Esophagus squamous epithelium (tissue), 5 donors: ENCODE measurements at regions not wholly inside any gene's neighbourhood (a gene's known extent, or its start where the extent isn't known, plus 50 kb on each side); places are given as distances from the start of the nearest gene placed in this dataset.

Source experiments
- DNase-seq: peaks from one replicate; lab custom pipeline; 2025; lab: John Stamatoyannopoulos, UW
- H3K27ac ChIP-seq, 4 donors: fragments of 200-600 bp; sonication (generic); one replicate each; pipeline ENCODE4 v1.5.1; 2016 to 2019; ENCODE audit warnings: mild to moderate bottlenecking in 1 of 4
- H3K27me3 ChIP-seq, 4 donors: fragments of 200-600 bp; sonication (generic); 1 replicate in 3 of 4; 2 replicates in 1 of 4; pipeline versions ENCODE4 v1.5.1 to v1.6.0; 2017 to 2021; ENCODE audit warnings: antibody characterized with exemption in 1 of 4
- H3K36me3 ChIP-seq, 3 donors: fragments of 200-600 bp; sonication (generic); one replicate each; pipeline ENCODE4 v1.5.1; 2016 to 2019
- H3K4me1 ChIP-seq, 3 donors: fragments of 200-600 bp; sonication (generic); one replicate each; pipeline ENCODE4 v1.5.1; 2017 to 2019
- H3K4me3 ChIP-seq, 4 donors: fragments of 200-600 bp; sonication (generic); 1 replicate in 3 of 4; 2 replicates in 1 of 4; pipeline ENCODE4 v1.5.1; 2016 to 2019; ENCODE audit warnings: mild to moderate bottlenecking in 2 of 4, moderate library complexity in 1 of 4
- H3K9me3 ChIP-seq, 3 donors: fragments of 200-600 bp; sonication (generic); one replicate each; pipeline ENCODE4 v1.5.1; 2016 to 2019
- POLR2A ChIP-seq, 4 donors: fragments of 450-650 bp; IDR thresholded peaks; one replicate each; pipeline ENCODE4 v1.6.1; 2017; ENCODE audit warnings: antibody characterized with exemption in 4 of 4, mild to moderate bottlenecking in 4 of 4, moderate library complexity in 3 of 4
- WGBS, 2 donors: methylation state at CpG; one replicate each; pipeline ENCODE4 v1.1.5; 2018; 5-methylcytosine and 5-hydroxymethylcytosine counted together
- intact Hi-C: fragments of 100-400 bp; cut with DNase I; formaldehyde crosslinking; loops from one replicate; pipeline ENCODE4 v1.15.0; 2022
- TF ChIP-seq, protein P1 (sequence below), 6 experiments: fragments of 450-650 bp in 4 of 6; fragments of 200-600 bp in 2 of 6; sonication (generic) in 2 of 6; IDR thresholded peaks; one replicate each; pipeline ENCODE4 v1.5.1; 2016 to 2019; ENCODE audit warnings: antibody characterized with exemption in 6 of 6, mild to moderate bottlenecking in 4 of 6, moderate library complexity in 4 of 6
- donor health status: DM: yes; HTN: yes; CAD: no.

DNA sequence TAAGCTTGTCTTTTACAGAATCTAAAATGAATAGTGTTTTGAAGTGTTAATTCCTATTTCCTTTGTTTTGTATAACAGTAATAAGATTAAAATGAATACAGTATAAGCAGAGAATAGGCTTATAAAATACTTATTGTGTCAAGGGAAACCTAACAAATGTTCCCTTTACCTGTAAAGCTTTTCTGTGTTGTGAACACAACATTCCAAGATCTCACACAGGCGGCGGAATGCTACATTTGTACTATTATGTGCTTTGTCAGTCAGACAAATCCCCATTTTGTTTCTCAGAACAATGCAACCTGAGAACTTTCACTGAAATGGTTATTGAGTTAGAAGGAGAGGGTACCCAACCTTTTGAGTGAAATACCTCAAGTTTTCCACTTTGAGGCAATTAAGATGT lies 1170.3 kb downstream of the OLFM4 start:
- H3K9me3 ChIP-seq, result no peaks in the 10 kb centered on the region
- no peaks in the 10 kb centered on the region for H3K27me3 ChIP-seq
- DNase-seq, result no peak
- TF ChIP-seq POLR2A (IDR thresholded peaks at IDR 0.05), result no peak
- TF ChIP-seq, protein P1, sequence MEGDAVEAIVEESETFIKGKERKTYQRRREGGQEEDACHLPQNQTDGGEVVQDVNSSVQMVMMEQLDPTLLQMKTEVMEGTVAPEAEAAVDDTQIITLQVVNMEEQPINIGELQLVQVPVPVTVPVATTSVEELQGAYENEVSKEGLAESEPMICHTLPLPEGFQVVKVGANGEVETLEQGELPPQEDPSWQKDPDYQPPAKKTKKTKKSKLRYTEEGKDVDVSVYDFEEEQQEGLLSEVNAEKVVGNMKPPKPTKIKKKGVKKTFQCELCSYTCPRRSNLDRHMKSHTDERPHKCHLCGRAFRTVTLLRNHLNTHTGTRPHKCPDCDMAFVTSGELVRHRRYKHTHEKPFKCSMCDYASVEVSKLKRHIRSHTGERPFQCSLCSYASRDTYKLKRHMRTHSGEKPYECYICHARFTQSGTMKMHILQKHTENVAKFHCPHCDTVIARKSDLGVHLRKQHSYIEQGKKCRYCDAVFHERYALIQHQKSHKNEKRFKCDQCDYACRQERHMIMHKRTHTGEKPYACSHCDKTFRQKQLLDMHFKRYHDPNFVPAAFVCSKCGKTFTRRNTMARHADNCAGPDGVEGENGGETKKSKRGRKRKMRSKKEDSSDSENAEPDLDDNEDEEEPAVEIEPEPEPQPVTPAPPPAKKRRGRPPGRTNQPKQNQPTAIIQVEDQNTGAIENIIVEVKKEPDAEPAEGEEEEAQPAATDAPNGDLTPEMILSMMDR (IDR thresholded peaks at IDR 0.05), result no peak
- peaks cover 0 to 8% (median 0%) of the 10 kb centered on the region in 3 donors for H3K4me1 ChIP-seq
- 55 to 60% methylated on average over 2 of the region's 2 CpGs for WGBS, 2 donors
- no peaks in the 10 kb centered on the region for H3K36me3 ChIP-seq
- no peak overlapping the region for H3K4me3 ChIP-seq
- intact Hi-C loops, result no loop called here
- H3K27ac ChIP-seq, result no peak overlapping the region

- TF ChIP-seq, protein P1 (IDR thresholded peaks at IDR 0.05), result no peak
- no peak for TF ChIP-seq POLR2A (IDR thresholded peaks at IDR 0.05)
- intact Hi-C loops, result no loop called here
- H3K4me1 ChIP-seq, result peaks cover 0 to 13% (median 0%) of the 10 kb centered on the region in 3 donors
- H3K4me3 ChIP-seq, result no peak overlapping the region
- H3K27me3 ChIP-seq, result no peaks in the 10 kb centered on the region
- H3K27ac ChIP-seq, result no peak overlapping the region
- H3K9me3 ChIP-seq, result no peaks in the 10 kb centered on the region
- 50 to 52% methylated on average over 1 of the region's 1 CpG for WGBS, 2 donors
- no peak for DNase-seq
- H3K36me3 ChIP-seq, result no peaks in the 10 kb centered on the region
Observed at GRCh38 chr13:54206626-54207025, 1178.0 kb downstream of the OLFM4 start.

- Histone ChIP-seq H3K9me3 (no peaks in the 10 kb centered on the region), H3K27ac (no peak overlapping the region), H3K27me3 (no peaks in the 10 kb centered on the region), H3K4me1 (peaks cover 0 to 13% (median 0%) of the 10 kb centered on the region in 3 donors), H3K36me3 (no peaks in the 10 kb centered on the region), H3K4me3 (no peak overlapping the region)
- TF ChIP-seq, protein P1 (IDR thresholded peaks at IDR 0.05), result no peak
- TF ChIP-seq POLR2A (IDR thresholded peaks at IDR 0.05), result no peak
- intact Hi-C loops, result no loop called here
- no peak for DNase-seq
- 21 to 39% methylated on average over 2 of the region's 2 CpGs for WGBS, 2 donors
Observed at GRCh38 chr13:54210397-54211049, 1181.9 kb downstream of the OLFM4 start.

DNA sequence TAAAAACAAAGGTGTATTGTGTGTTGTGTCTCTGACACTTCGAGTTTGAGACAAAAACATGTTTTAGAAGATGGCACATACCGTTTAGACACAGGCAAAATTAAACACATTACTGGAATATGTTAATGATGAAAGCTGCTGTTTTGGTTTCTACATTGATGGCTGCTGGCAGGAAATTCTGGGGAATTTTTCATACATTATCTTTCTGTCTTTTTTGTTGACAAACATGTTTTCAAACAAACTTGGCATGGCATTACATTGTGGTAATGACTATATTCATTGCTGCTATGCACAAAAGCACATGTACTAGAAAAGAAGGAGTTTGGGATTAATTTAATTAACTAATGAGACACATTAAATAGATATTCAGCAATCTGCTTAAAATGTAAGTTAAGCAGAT lies 1187.6 kb downstream of the OLFM4 start:
- H3K4me3 ChIP-seq, result no peak overlapping the region
- no peaks in the 10 kb centered on the region for H3K27me3 ChIP-seq
- H3K27ac ChIP-seq, result no peak overlapping the region
- peaks cover 0 to 11% (median 0%) of the 10 kb centered on the region in 3 donors for H3K9me3 ChIP-seq
- TF ChIP-seq POLR2A (IDR thresholded peaks at IDR 0.05), result no peak
- TF ChIP-seq, protein P1 (IDR thresholded peaks at IDR 0.05), result no peak
- peaks cover 0 to under 1% (median 0%) of the 10 kb centered on the region in 3 donors for H3K4me1 ChIP-seq
- no peaks in the 10 kb centered on the region for H3K36me3 ChIP-seq
- intact Hi-C loops, result no loop called here
- no peak for DNase-seq
- WGBS, 2 donors, result 43 to 54% methylated on average over 2 of the region's 2 CpGs

GRCh38 chr13:54226876-54227275 lies 1198.3 kb downstream of the OLFM4 start:
- Histone ChIP-seq H3K4me3 (no peak overlapping the region), H3K36me3 (no peaks in the 10 kb centered on the region), H3K27ac (no peak overlapping the region), H3K9me3 (no peaks in the 10 kb centered on the region), H3K4me1 (no peaks in the 10 kb centered on the region), H3K27me3 (no peaks in the 10 kb centered on the region)
- no peak for DNase-seq
- 64 to 83% methylated on average over 1 of the region's 1 CpG for WGBS, 2 donors
- no peak for TF ChIP-seq POLR2A (IDR thresholded peaks at IDR 0.05)
- TF ChIP-seq, protein P1 (IDR thresholded peaks at IDR 0.05), result no peak
- intact Hi-C loops, result no loop called here
